Gastrocnemius medialis (tissue), 4 donors: ENCODE measurements at regions not wholly inside any gene's neighbourhood (a gene's known extent, or its start where the extent isn't known, plus 50 kb on each side); places are given as distances from the start of the nearest gene placed in this dataset.
"Not testable (repeated sequence)": the region's sequence is repeated elsewhere in the genome, so short reads cannot be mapped to it uniquely, and the experiment has no call there.

Experiments used
- ATAC-seq, 2 donors: fragments of 150-250 bp; one replicate each; pipeline ENCODE4 v1.9.1; 2016
- DNase-seq, 2 donors: peaks; one replicate each; pipeline ENCODE4 v3.0.0-alpha.2; 2019
- H3K27ac ChIP-seq, 4 donors: fragments of 200-600 bp; sonication (generic); 1 replicate in 1 of 4; 2 replicates in 3 of 4; pipeline ENCODE4 v1.5.1; 2016 to 2018; ENCODE audit warnings: mild to moderate bottlenecking in 2 of 4, moderate library complexity in 1 of 4
- H3K27me3 ChIP-seq, 3 donors: fragments of 200-600 bp; sonication (generic) in 2 of 3; 1 replicate in 1 of 3; 2 replicates in 2 of 3; pipeline versions ENCODE4 v1.5.1 to v1.6.0; 2016 to 2019; ENCODE audit warnings: mild to moderate bottlenecking in 1 of 3, moderate library complexity in 1 of 3
- H3K36me3 ChIP-seq, 2 donors: fragments of 200-600 bp; sonication (generic) in 1 of 2; one replicate each; pipeline ENCODE4 v1.5.1; 2017 to 2018
- H3K4me1 ChIP-seq, 2 donors: fragments of 200-600 bp; sonication (generic) in 1 of 2; one replicate each; pipeline ENCODE4 v1.5.1; 2016 to 2017; ENCODE audit warnings: mild to moderate bottlenecking in 2 of 2
- H3K4me3 ChIP-seq, 4 donors: fragments of 200-600 bp; sonication (generic) in 3 of 4; 1 replicate in 1 of 4; 2 replicates in 3 of 4; pipeline ENCODE4 v1.5.1; 2016 to 2019; ENCODE audit warnings: mild to moderate bottlenecking in 2 of 4
- H3K9me3 ChIP-seq, 3 donors: fragments of 200-600 bp; sonication (generic) in 2 of 3; 1 replicate in 1 of 3; 2 replicates in 2 of 3; pipeline ENCODE4 v1.5.1; 2016 to 2019
- CTCF ChIP-seq, 5 experiments: fragments of 450-650 bp in 3 of 5; fragments of 200-600 bp in 2 of 5; sonication (generic) in 2 of 5; IDR thresholded peaks in 4 of 5; conservative IDR thresholded peaks in 1 of 5; 1 replicate in 4 of 5; 2 replicates in 1 of 5; pipeline ENCODE4 v1.5.1; 2016 to 2019; ENCODE audit warnings: antibody characterized with exemption in 5 of 5, mild to moderate bottlenecking in 3 of 5, moderate library complexity in 3 of 5
- POLR2A ChIP-seq, 2 donors: fragments of 450-650 bp; IDR thresholded peaks; one replicate each; pipeline ENCODE4 v1.6.1; 2017; ENCODE audit warnings: antibody characterized with exemption in 2 of 2, mild to moderate bottlenecking in 2 of 2, moderate library complexity in 2 of 2
- in situ Hi-C, 4 donors: fragments of 200-750 bp; cut with MboI; loops; one replicate each; pipeline versions ENCODE4 v1.15.0 to v1.8.0; 2017; ENCODE audit warnings: low sequenced_read_pairs in 4 of 4
- intact Hi-C: fragments of 100-400 bp; cut with DNase I; formaldehyde crosslinking; loops from one replicate; pipeline ENCODE4 v1.15.1; 2023; ENCODE audit warnings: low total_unique reads

GRCh38 chr6:135555550-135555949, 58.0 kb upstream of the AHI1 start:
- H3K36me3 ChIP-seq: no peaks in the 10 kb centered on the region
- no peaks in the 10 kb centered on the region for H3K4me1 ChIP-seq
- no peak overlapping the region for H3K27ac ChIP-seq
- DNase-seq (no peak), ATAC-seq (no peak)
- intact Hi-C loops (no loop called here), in situ Hi-C loops (no loop called here)
- H3K9me3 ChIP-seq: no peaks in the 10 kb centered on the region
- TF ChIP-seq CTCF (IDR thresholded peaks at IDR 0.05 in 4 of 5, conservative IDR thresholded peaks at IDR 0.05 in 1 of 5): no peak
- TF ChIP-seq POLR2A (IDR thresholded peaks at IDR 0.05): no peak
- H3K4me3 ChIP-seq: no peak overlapping the region
- no peaks in the 10 kb centered on the region for H3K27me3 ChIP-seq

- intact Hi-C loops: no loop called here
- Histone ChIP-seq H3K4me3 (no peak overlapping the region), H3K27me3 (no peaks in the 10 kb centered on the region), H3K36me3 (no peaks in the 10 kb centered on the region), H3K9me3 (no peaks in the 10 kb centered on the region), H3K4me1 (no peaks in the 10 kb centered on the region), H3K27ac (no peak overlapping the region)
- DNase-seq: no peak
- in situ Hi-C loops: no loop called here
- no peak for ATAC-seq
- no peak for TF ChIP-seq POLR2A (IDR thresholded peaks at IDR 0.05)
- TF ChIP-seq CTCF (IDR thresholded peaks at IDR 0.05 in 4 of 5, conservative IDR thresholded peaks at IDR 0.05 in 1 of 5): no peak
Observed at GRCh38 chr6:135557582-135557981, 60.0 kb upstream of the AHI1 start.

- H3K27ac ChIP-seq, H3K4me1 ChIP-seq, H3K4me3 ChIP-seq, H3K36me3 ChIP-seq, H3K27me3 ChIP-seq, H3K9me3 ChIP-seq, in situ Hi-C loops, ATAC-seq, intact Hi-C loops, DNase-seq: not testable (repeated sequence)
Observed at GRCh38 chr6:135565605-135566004, 68.1 kb upstream of the AHI1 start.

GRCh38 chr6:135566311-135567068, 69.0 kb upstream of the AHI1 start:
- no peaks in the 10 kb centered on the region for H3K9me3 ChIP-seq
- in situ Hi-C loops (no loop called here), intact Hi-C loops (no loop called here)
- no peak overlapping the region for H3K27ac ChIP-seq
- no peak overlapping the region for H3K4me3 ChIP-seq
- no peaks in the 10 kb centered on the region for H3K27me3 ChIP-seq
- no peak for ATAC-seq
- H3K4me1 ChIP-seq: no peaks in the 10 kb centered on the region
- no peaks in the 10 kb centered on the region for H3K36me3 ChIP-seq
- TF ChIP-seq POLR2A (IDR thresholded peaks at IDR 0.05) (no peak), CTCF (IDR thresholded peaks at IDR 0.05 in 4 of 5, conservative IDR thresholded peaks at IDR 0.05 in 1 of 5) (no peak)
- DNase-seq: no peak

- Histone ChIP-seq H3K9me3 (no peaks in the 10 kb centered on the region), H3K36me3 (no peaks in the 10 kb centered on the region), H3K27me3 (no peaks in the 10 kb centered on the region), H3K4me1 (no peaks in the 10 kb centered on the region), H3K27ac (no peak overlapping the region), H3K4me3 (no peak overlapping the region)
- intact Hi-C loops: no loop called here
- DNase-seq (no peak), ATAC-seq (no peak)
- in situ Hi-C loops: no loop called here
- no peak for TF ChIP-seq CTCF (IDR thresholded peaks at IDR 0.05 in 4 of 5, conservative IDR thresholded peaks at IDR 0.05 in 1 of 5)
- TF ChIP-seq POLR2A (IDR thresholded peaks at IDR 0.05): no peak
Observed at GRCh38 chr6:135567375-135568083, 70.0 kb upstream of the AHI1 start.
